Astrocyte of the cerebellum (primary cell): ENCODE measurements at regions not wholly inside any gene's neighbourhood (a gene's known extent, or its start where the extent isn't known, plus 50 kb on each side); places are given as distances from the start of the nearest gene placed in this dataset.

Source experiments
- DNase-seq: peaks from one replicate; pipeline ENCODE4 v3.0.0-alpha.2; 2011; ENCODE audit warnings: low read depth
- H3K4me3 ChIP-seq: 2 replicates; pipeline ENCODE4 v1.5.1; 2011; ENCODE audit warnings: mild to moderate bottlenecking, low read depth, low read length, moderate library complexity
- CTCF ChIP-seq: IDR thresholded peaks from 2 replicates; pipeline ENCODE4 v1.5.1; 2012; ENCODE audit warnings: low read length, low read depth, moderate library complexity, mild to moderate bottlenecking; ENCODE audit errors: missing control alignments
- in situ Hi-C: cut with HindIII; loops from 2 replicates; pipeline ENCODE4 v1.10.0; 2017; ENCODE audit warnings: low sequenced_read_pairs

- in situ Hi-C loops = no loop called here
Measured at GRCh38 chr4:46594661-46595060, 204.7 kb upstream of the GABRA2 start.

GRCh38 chr4:46586566-46586965, 196.6 kb upstream of the GABRA2 start:
- DNase-seq = no peak
- no peak for TF ChIP-seq CTCF
- no peak overlapping the region for H3K4me3 ChIP-seq
- in situ Hi-C loops = no loop called here

More at GRCh38 chr4:46594661-46595060, 204.7 kb upstream of the GABRA2 start:
- TF ChIP-seq CTCF = no peak
- no peak for DNase-seq
- no peak overlapping the region for H3K4me3 ChIP-seq

- no peak for DNase-seq
- in situ Hi-C loops = no loop called here
- TF ChIP-seq CTCF = no peak
- H3K4me3 ChIP-seq = no peak overlapping the region
Measured at GRCh38 chr4:46581677-46582076, 191.7 kb upstream of the GABRA2 start.

GRCh38 chr4:46554760-46555465, 165.0 kb upstream of the GABRA2 start:
- in situ Hi-C loops = no loop called here
- H3K4me3 ChIP-seq = no peak overlapping the region
- no peak for TF ChIP-seq CTCF
- no peak for DNase-seq

- in situ Hi-C loops = no loop called here
- H3K4me3 ChIP-seq = no peak overlapping the region
- TF ChIP-seq CTCF = no peak
- DNase-seq = no peak
Measured at GRCh38 chr4:46550471-46550870, 160.5 kb upstream of the GABRA2 start.

- no peak overlapping the region for H3K4me3 ChIP-seq
- no peak for DNase-seq
- in situ Hi-C loops = no loop called here
- TF ChIP-seq CTCF = no peak
Measured at GRCh38 chr4:46549125-46549524, 159.2 kb upstream of the GABRA2 start.
